Esophagus squamous epithelium (tissue), 5 donors: ENCODE measurements at regions not wholly inside any gene's neighbourhood (a gene's known extent, or its start where the extent isn't known, plus 50 kb on each side); places are given as distances from the start of the nearest gene placed in this dataset.

ENCODE experiments used
- DNase-seq: peaks from one replicate; lab custom pipeline; 2025; lab: John Stamatoyannopoulos, UW
- H3K27ac ChIP-seq, 4 donors: fragments of 200-600 bp; sonication (generic); one replicate each; pipeline ENCODE4 v1.5.1; 2016 to 2019; ENCODE audit warnings: mild to moderate bottlenecking in 1 of 4
- H3K27me3 ChIP-seq, 4 donors: fragments of 200-600 bp; sonication (generic); 1 replicate in 3 of 4; 2 replicates in 1 of 4; pipeline versions ENCODE4 v1.5.1 to v1.6.0; 2017 to 2021; ENCODE audit warnings: antibody characterized with exemption in 1 of 4
- H3K36me3 ChIP-seq, 3 donors: fragments of 200-600 bp; sonication (generic); one replicate each; pipeline ENCODE4 v1.5.1; 2016 to 2019
- H3K4me1 ChIP-seq, 3 donors: fragments of 200-600 bp; sonication (generic); one replicate each; pipeline ENCODE4 v1.5.1; 2017 to 2019
- H3K4me3 ChIP-seq, 4 donors: fragments of 200-600 bp; sonication (generic); 1 replicate in 3 of 4; 2 replicates in 1 of 4; pipeline ENCODE4 v1.5.1; 2016 to 2019; ENCODE audit warnings: mild to moderate bottlenecking in 2 of 4, moderate library complexity in 1 of 4
- H3K9me3 ChIP-seq, 3 donors: fragments of 200-600 bp; sonication (generic); one replicate each; pipeline ENCODE4 v1.5.1; 2016 to 2019
- CTCF ChIP-seq, 6 experiments: fragments of 450-650 bp in 4 of 6; fragments of 200-600 bp in 2 of 6; sonication (generic) in 2 of 6; IDR thresholded peaks; one replicate each; pipeline ENCODE4 v1.5.1; 2016 to 2019; ENCODE audit warnings: antibody characterized with exemption in 6 of 6, mild to moderate bottlenecking in 4 of 6, moderate library complexity in 4 of 6
- POLR2A ChIP-seq, 4 donors: fragments of 450-650 bp; IDR thresholded peaks; one replicate each; pipeline ENCODE4 v1.6.1; 2017; ENCODE audit warnings: antibody characterized with exemption in 4 of 4, mild to moderate bottlenecking in 4 of 4, moderate library complexity in 3 of 4
- WGBS, 2 donors: methylation state at CpG; one replicate each; pipeline ENCODE4 v1.1.5; 2018; 5-methylcytosine and 5-hydroxymethylcytosine counted together
- intact Hi-C: fragments of 100-400 bp; cut with DNase I; formaldehyde crosslinking; loops from one replicate; pipeline ENCODE4 v1.15.0; 2022
- donor health status: DM: yes; HTN: yes; CAD: no.

GRCh38 chrX:88366314-88366713 lies 380.7 kb upstream of the CPXCR1 start:
- intact Hi-C loops, result no loop called here
- no peaks in the 10 kb centered on the region for H3K27me3 ChIP-seq
- WGBS, 2 donors, result 20% methylated on average over 1 of the region's 1 CpG; no CpG with 5 or more reads in 1 of the 2 donors
- TF ChIP-seq POLR2A (IDR thresholded peaks at IDR 0.05) (no peak), CTCF (IDR thresholded peaks at IDR 0.05) (no peak)
- H3K4me3 ChIP-seq, result no peak overlapping the region
- H3K4me1 ChIP-seq, result no peaks in the 10 kb centered on the region
- H3K9me3 ChIP-seq, result peaks cover 0 to 15% (median 6%) of the 10 kb centered on the region in 3 donors
- H3K36me3 ChIP-seq, result no peaks in the 10 kb centered on the region
- H3K27ac ChIP-seq, result no peak overlapping the region
- no peak for DNase-seq

- H3K27ac ChIP-seq, result no peak overlapping the region
- no peaks in the 10 kb centered on the region for H3K27me3 ChIP-seq
- H3K9me3 ChIP-seq, result no peaks in the 10 kb centered on the region
- DNase-seq, result no peak
- no peak for TF ChIP-seq POLR2A (IDR thresholded peaks at IDR 0.05)
- no peak for TF ChIP-seq CTCF (IDR thresholded peaks at IDR 0.05)
- no peak overlapping the region for H3K4me3 ChIP-seq
- H3K4me1 ChIP-seq, result no peaks in the 10 kb centered on the region
- intact Hi-C loops, result no loop called here
- no peaks in the 10 kb centered on the region for H3K36me3 ChIP-seq
Observed at GRCh38 chrX:88378406-88378805, 368.6 kb upstream of the CPXCR1 start.

GRCh38 chrX:88397551-88397950 lies 349.5 kb upstream of the CPXCR1 start:
- Histone ChIP-seq H3K4me1 (no peaks in the 10 kb centered on the region), H3K4me3 (no peak overlapping the region), H3K9me3 (no peaks in the 10 kb centered on the region), H3K27me3 (no peaks in the 10 kb centered on the region), H3K36me3 (no peaks in the 10 kb centered on the region), H3K27ac (no peak overlapping the region)
- intact Hi-C loops, result no loop called here
- 52 to 74% methylated on average over 2 of the region's 2 CpGs for WGBS, 2 donors
- DNase-seq, result no peak
- TF ChIP-seq POLR2A (IDR thresholded peaks at IDR 0.05) (no peak), CTCF (IDR thresholded peaks at IDR 0.05) (peak in 1 of 6 experiments; percentile 8)

- no peak overlapping the region for H3K4me3 ChIP-seq
- H3K9me3 ChIP-seq, result no peaks in the 10 kb centered on the region
- intact Hi-C loops, result no loop called here
- H3K27me3 ChIP-seq, result no peaks in the 10 kb centered on the region
- H3K36me3 ChIP-seq, result no peaks in the 10 kb centered on the region
- no peak for DNase-seq
- no peaks in the 10 kb centered on the region for H3K4me1 ChIP-seq
- TF ChIP-seq POLR2A (IDR thresholded peaks at IDR 0.05), result no peak
- 80 to 82% methylated on average over 5 of the region's 5 CpGs for WGBS, 2 donors
- no peak overlapping the region for H3K27ac ChIP-seq
Observed at GRCh38 chrX:88416002-88416401, 331.0 kb upstream of the CPXCR1 start.

- Histone ChIP-seq H3K4me1 (no peaks in the 10 kb centered on the region), H3K4me3 (no peak overlapping the region), H3K9me3 (no peaks in the 10 kb centered on the region), H3K36me3 (no peaks in the 10 kb centered on the region), H3K27ac (no peak overlapping the region), H3K27me3 (no peaks in the 10 kb centered on the region)
- WGBS, 2 donors, result 51 to 62% methylated on average over 4 of the region's 4 CpGs
- no peak for DNase-seq
- intact Hi-C loops, result no loop called here
- TF ChIP-seq POLR2A (IDR thresholded peaks at IDR 0.05) (no peak), CTCF (IDR thresholded peaks at IDR 0.05) (no peak)
Observed at GRCh38 chrX:88416965-88417364, 330.1 kb upstream of the CPXCR1 start.

- Histone ChIP-seq H3K4me3 (no peak overlapping the region), H3K36me3 (no peaks in the 10 kb centered on the region), H3K9me3 (no peaks in the 10 kb centered on the region), H3K27me3 (no peaks in the 10 kb centered on the region), H3K4me1 (no peaks in the 10 kb centered on the region), H3K27ac (no peak overlapping the region)
- TF ChIP-seq CTCF (IDR thresholded peaks at IDR 0.05) (no peak), POLR2A (IDR thresholded peaks at IDR 0.05) (no peak)
- intact Hi-C loops, result no loop called here
- DNase-seq, result no peak
Observed at GRCh38 chrX:88424071-88424470, 323.0 kb upstream of the CPXCR1 start.
